ENCODE measurements at regions not wholly inside any gene's neighbourhood (a gene's known extent, or its start where the extent isn't known, plus 50 kb on each side); places are given as distances from the start of the nearest gene placed in this dataset.

DNA sequence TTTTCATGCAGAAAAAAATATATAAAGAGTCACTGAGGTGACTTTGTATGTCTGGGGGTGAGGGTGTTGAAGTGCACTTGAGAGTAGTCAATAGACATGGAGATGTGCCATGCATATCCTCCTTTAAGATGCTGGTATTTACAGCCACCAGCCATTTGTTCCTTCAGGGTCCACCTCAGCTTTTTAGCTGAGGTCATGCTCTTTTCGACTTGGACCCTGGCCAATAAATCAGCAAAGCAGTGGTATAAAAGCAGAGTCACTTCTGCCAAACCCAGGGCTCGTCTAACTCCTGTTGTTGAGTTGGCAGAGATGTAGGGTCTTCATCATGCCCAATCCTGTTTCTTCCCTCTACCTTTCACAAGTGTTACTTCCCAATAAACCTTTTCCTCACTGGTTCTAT, 75.1 kb upstream of the OSTN start:
- H3K36me3 ChIP-seq (ENCODE audit: control insufficient read depth, insufficient read depth, low read length): no peaks in the 10 kb centered on the region
- H3K27me3 ChIP-seq (ENCODE audit: control insufficient read depth, insufficient read depth, low read length): no peaks in the 10 kb centered on the region
- no peaks in the 10 kb centered on the region for H3K4me1 ChIP-seq (ENCODE audit: control insufficient read depth, insufficient read depth, low read length)
- no peak overlapping the region for H3K27ac ChIP-seq (ENCODE audit: low read length)
- H3K4me3 ChIP-seq (ENCODE audit: low read length): no peak overlapping the region
- no peaks in the 10 kb centered on the region for H3K9me3 ChIP-seq (replicated peaks; ENCODE audit: control insufficient read depth, low read depth, low read length)
- no peak for DNase-seq
- WGBS (ENCODE audit: insufficient coverage): no CpG with 5 or more reads among the region's 2 CpGs

DNA sequence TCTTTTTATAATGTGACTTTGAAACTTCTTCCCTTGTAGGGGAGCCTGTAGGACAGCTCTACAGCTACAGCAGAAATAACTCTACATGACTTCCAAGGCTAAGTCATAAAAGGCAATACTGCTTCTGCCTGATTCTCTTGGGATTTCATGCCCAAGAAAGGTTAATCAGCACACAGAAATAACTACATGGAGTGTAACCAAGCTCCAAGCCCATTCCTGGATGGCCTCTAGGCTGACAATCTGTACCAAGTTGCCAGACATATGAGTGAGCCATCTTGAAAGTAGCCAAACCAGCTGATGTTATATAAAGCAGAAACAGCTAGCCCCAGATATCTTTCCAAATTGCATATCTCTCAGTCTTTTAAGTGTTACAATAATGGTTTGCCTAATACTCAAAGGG, 75.8 kb upstream of the OSTN start:
- Histone ChIP-seq H3K36me3 (ENCODE audit: control insufficient read depth, insufficient read depth, low read length) (no peaks in the 10 kb centered on the region), H3K9me3 (replicated peaks; ENCODE audit: control insufficient read depth, low read depth, low read length) (no peaks in the 10 kb centered on the region), H3K27me3 (ENCODE audit: control insufficient read depth, insufficient read depth, low read length) (no peaks in the 10 kb centered on the region), H3K27ac (ENCODE audit: low read length) (no peak overlapping the region), H3K4me3 (ENCODE audit: low read length) (no peak overlapping the region), H3K4me1 (ENCODE audit: control insufficient read depth, insufficient read depth, low read length) (no peaks in the 10 kb centered on the region)
- DNase-seq: no peak

DNA sequence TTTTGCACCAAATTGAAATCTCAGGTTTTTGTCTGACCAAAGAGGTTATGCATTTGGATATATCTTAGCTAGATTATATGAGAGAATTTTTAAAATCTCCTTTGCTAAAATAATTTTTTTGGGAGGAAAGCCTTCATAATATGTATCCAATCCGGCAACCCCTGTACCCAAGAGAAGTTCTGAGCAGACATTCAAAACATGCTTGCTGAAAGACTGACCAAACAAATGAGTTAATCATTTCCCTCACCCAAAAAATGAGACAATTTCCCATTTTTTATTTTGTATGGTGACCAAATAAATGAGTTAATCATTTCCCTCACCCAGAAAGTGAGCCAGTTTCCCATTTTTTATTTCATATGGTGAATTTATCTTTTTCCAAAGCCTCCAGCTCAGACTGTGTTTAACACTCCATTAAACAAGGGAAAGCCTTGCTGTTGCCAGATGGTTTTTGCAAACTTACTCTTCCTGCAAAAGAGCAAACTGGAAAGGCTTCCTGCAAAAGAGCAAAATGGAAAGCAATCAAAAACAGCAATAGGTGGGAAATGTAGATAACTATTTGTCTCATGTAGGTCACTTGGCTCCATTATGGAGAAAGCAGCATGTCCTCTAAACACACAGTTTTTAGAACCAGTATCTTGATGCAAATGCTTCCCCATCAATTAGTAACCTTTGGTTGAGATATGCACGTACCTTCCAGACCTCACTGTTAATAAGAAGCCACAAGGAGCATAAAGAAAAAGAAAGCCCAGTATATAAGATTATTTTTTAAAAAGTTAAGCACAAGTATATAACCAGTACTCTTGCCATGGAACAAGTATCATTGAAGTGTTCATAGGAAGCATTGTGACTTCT, 78.4 kb upstream of the OSTN start:
- H3K27me3 ChIP-seq (ENCODE audit: control insufficient read depth, insufficient read depth, low read length): no peaks in the 10 kb centered on the region
- no CpG with 5 or more reads among the region's 2 CpGs for WGBS (ENCODE audit: insufficient coverage)
- DNase-seq: peak; percentile 74

DNA sequence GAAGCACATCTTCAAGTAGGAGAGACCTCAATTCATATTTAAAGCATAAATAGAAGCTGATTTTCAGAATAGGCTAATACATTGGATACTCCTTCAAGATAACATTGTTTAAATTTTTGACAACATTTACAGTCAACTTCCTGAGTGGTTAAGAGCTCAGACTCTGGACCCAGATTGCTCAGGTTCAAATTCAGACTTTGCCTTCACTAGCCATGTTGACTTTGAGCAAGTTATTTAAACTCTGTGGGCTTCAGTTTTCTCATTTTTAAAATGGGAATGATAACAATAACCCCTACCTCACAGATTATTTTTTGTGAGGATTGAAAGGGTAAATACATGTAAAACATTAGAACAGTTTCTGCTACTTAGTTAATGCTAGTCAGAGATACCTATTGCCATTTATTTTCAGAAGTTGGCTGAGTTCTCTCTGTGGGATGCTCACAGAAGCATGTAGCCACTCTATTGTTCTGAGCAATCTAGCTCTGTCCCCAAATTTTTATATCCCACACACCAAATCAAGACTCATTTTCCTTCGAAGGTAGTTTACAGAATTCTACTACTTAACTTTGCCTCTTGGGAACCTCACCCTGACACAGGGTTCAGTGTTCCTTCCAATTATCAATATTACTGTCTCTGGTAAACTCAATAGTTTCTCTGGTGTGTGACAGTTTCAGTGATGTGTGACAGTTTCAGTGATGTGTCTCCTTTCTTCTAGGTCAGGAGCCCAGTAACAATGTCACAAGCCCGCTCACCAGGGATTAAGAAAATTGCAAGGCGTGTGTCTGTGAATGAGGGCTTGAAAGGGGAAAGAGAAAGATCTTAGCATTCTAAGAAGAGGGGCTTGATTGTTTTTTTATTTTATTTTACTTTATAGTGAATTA, 79.4 kb upstream of the OSTN start:
- WGBS (ENCODE audit: insufficient coverage): no CpG with 5 or more reads among the region's 3 CpGs
- H3K27ac ChIP-seq (ENCODE audit: low read length): no peak overlapping the region

More for the DNA sequence above, 78.4 kb upstream of the OSTN start:
- Histone ChIP-seq H3K4me1 (ENCODE audit: control insufficient read depth, insufficient read depth, low read length) (no peaks in the 10 kb centered on the region), H3K36me3 (ENCODE audit: control insufficient read depth, insufficient read depth, low read length) (no peaks in the 10 kb centered on the region), H3K4me3 (ENCODE audit: low read length) (no peak overlapping the region), H3K27ac (ENCODE audit: low read length) (no peak overlapping the region), H3K9me3 (replicated peaks; ENCODE audit: control insufficient read depth, low read depth, low read length) (no peaks in the 10 kb centered on the region)

DNA sequence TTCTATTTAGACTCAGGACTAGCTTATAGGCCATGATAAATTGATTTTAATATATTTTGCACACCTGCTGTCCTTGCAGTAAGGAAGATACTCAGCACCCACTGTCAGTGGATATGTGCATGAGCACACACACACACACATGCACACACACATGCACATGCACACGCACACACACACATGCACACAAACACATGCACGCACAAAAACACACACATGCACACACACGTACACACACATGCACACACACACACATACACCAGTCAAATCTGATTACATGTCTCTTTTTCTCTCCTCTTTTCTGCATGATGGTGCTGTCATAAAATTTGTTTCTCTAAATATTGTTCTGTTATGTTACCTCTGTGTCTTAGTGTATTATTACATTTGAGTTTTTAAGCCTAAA, 87.3 kb upstream of the OSTN start:
- no peak overlapping the region for H3K27ac ChIP-seq (ENCODE audit: low read length)
- WGBS (ENCODE audit: insufficient coverage): 38% methylated on average over 1 of the region's 3 CpGs

More for the DNA sequence above, 79.4 kb upstream of the OSTN start:
- Histone ChIP-seq H3K9me3 (replicated peaks; ENCODE audit: control insufficient read depth, low read depth, low read length) (no peaks in the 10 kb centered on the region), H3K27me3 (ENCODE audit: control insufficient read depth, insufficient read depth, low read length) (no peaks in the 10 kb centered on the region), H3K4me1 (ENCODE audit: control insufficient read depth, insufficient read depth, low read length) (no peaks in the 10 kb centered on the region), H3K4me3 (ENCODE audit: low read length) (no peak overlapping the region), H3K36me3 (ENCODE audit: control insufficient read depth, insufficient read depth, low read length) (no peaks in the 10 kb centered on the region)
- DNase-seq: no peak

DNA sequence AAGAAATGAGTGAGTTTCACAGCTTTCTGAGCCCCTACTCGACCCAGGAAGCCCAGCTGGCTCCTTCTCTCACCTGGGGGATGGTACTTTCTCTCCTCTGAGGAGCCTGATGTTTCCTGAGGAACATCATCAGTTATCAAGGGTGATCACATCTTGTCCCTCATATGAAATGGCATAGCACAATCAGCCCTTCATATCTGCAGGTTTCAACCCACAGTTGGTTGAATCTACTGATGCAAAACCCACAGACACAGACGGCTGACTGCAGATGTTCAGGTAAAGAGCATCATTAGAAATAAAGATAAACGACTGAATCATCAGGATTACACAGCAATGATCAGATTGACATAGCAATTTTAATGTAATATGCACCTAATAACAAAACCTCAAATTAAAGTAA, 93.6 kb upstream of the OSTN start:
- H3K4me3 ChIP-seq (ENCODE audit: low read length): no peak overlapping the region
- no peak overlapping the region for H3K27ac ChIP-seq (ENCODE audit: low read length)
- H3K9me3 ChIP-seq (replicated peaks; ENCODE audit: control insufficient read depth, low read depth, low read length): no peaks in the 10 kb centered on the region
- H3K27me3 ChIP-seq (ENCODE audit: control insufficient read depth, insufficient read depth, low read length): no peaks in the 10 kb centered on the region
- H3K4me1 ChIP-seq (ENCODE audit: control insufficient read depth, insufficient read depth, low read length): no peaks in the 10 kb centered on the region
- no CpG with 5 or more reads among the region's 3 CpGs for WGBS (ENCODE audit: insufficient coverage)
- DNase-seq: no peak
- H3K36me3 ChIP-seq (ENCODE audit: control insufficient read depth, insufficient read depth, low read length): no peaks in the 10 kb centered on the region

More for the DNA sequence above, 87.3 kb upstream of the OSTN start:
- no peaks in the 10 kb centered on the region for H3K36me3 ChIP-seq (ENCODE audit: control insufficient read depth, insufficient read depth, low read length)
- no peak for DNase-seq
- H3K27me3 ChIP-seq (ENCODE audit: control insufficient read depth, insufficient read depth, low read length): no peaks in the 10 kb centered on the region
- H3K4me3 ChIP-seq (ENCODE audit: low read length): no peak overlapping the region
- H3K4me1 ChIP-seq (ENCODE audit: control insufficient read depth, insufficient read depth, low read length): no peaks in the 10 kb centered on the region
- H3K9me3 ChIP-seq (replicated peaks; ENCODE audit: control insufficient read depth, low read depth, low read length): no peaks in the 10 kb centered on the region

DNA sequence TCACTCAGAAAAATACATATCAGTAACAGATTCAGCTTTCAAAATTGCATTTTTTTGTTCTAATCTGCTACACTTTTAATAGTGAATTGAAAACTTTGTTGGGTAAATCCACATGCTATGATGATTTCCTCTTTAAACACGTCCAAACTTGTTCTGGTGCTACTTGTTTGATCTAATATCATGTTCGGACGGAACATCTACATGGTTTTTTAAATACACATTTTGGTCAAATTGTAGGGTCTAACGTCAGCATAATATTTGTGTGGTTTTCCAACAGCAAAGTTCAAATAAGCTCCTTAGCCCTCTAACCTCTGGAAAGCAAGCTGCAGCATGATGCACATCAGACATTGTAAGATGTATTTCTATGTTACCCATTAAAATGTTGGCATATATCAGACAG, 98.5 kb upstream of the OSTN start:
- WGBS (ENCODE audit: insufficient coverage): 72% methylated on average over 3 of the region's 4 CpGs
- no peak for DNase-seq
- no peaks in the 10 kb centered on the region for H3K27me3 ChIP-seq (ENCODE audit: control insufficient read depth, insufficient read depth, low read length)
- H3K9me3 ChIP-seq (replicated peaks; ENCODE audit: control insufficient read depth, low read depth, low read length): no peaks in the 10 kb centered on the region
- no peaks in the 10 kb centered on the region for H3K36me3 ChIP-seq (ENCODE audit: control insufficient read depth, insufficient read depth, low read length)
- H3K27ac ChIP-seq (ENCODE audit: low read length): no peak overlapping the region
- no peaks in the 10 kb centered on the region for H3K4me1 ChIP-seq (ENCODE audit: control insufficient read depth, insufficient read depth, low read length)
- no peak overlapping the region for H3K4me3 ChIP-seq (ENCODE audit: low read length)

DNA sequence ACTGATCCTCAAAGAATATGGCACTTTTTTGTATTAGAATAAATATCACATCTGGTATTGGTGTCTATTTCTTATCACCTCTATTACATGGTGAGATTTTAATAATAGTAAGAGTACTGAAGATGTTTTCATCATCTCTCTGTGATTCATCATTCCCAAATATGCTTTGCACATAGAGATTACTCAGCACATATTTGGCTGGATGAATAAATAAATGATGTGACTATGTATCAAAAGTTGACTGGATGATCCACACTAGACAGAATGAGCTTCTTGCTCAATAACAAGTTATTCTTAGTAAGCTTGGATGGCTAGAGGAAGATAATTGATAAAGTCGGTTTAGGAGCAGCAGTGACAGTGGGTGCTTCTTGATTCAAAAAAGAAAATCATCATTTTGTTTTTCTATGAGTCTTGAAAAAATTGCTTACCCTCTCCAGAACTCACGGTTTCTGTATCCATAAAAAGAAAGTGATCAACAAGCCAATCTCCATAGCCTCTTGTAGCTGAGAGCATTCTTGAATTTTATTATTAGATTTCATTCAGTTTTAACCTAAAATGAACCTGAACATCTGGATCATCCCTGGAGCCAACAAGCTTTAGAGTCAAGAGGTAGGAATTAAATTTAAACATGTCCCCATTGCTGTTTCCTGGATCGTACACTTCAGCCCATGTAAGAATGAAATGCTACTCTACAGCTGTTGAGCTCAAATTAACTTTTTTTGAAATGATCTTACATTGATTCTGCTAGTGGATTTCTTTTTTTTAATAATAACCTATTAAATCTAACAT, 104.8 kb upstream of the OSTN start:
- peak overlapping the region; percentile 49 for H3K27ac ChIP-seq (ENCODE audit: low read length)
- H3K27me3 ChIP-seq (ENCODE audit: control insufficient read depth, insufficient read depth, low read length): no peaks in the 10 kb centered on the region
- WGBS (ENCODE audit: insufficient coverage): no CpG with 5 or more reads among the region's 3 CpGs
- H3K36me3 ChIP-seq (ENCODE audit: control insufficient read depth, insufficient read depth, low read length): no peaks in the 10 kb centered on the region
- DNase-seq: peak; percentile 93
- H3K4me1 ChIP-seq (ENCODE audit: control insufficient read depth, insufficient read depth, low read length): no peaks in the 10 kb centered on the region
- H3K4me3 ChIP-seq (ENCODE audit: low read length): no peak overlapping the region
- no peaks in the 10 kb centered on the region for H3K9me3 ChIP-seq (replicated peaks; ENCODE audit: control insufficient read depth, low read depth, low read length)

DNA sequence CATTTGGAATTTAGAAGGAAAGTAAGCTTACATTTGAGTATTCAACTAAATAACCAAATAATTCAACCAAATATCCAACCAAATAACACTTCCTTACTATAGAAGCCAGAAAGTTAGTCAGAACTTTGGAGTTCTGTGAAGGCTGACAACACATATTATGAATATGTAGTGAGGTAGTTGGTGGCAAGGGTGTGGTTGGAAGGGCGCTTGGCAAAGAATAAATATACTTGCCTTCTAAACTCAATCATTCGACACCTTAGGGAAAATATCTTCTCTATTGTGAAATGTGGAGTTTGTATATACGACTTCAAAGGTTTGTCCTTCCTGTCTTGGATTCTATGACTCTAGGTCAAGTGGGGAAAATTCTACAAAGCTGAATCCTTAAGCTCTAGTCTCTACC, 111.7 kb upstream of the OSTN start:
- no peaks in the 10 kb centered on the region for H3K27me3 ChIP-seq (ENCODE audit: control insufficient read depth, insufficient read depth, low read length)
- no peaks in the 10 kb centered on the region for H3K36me3 ChIP-seq (ENCODE audit: control insufficient read depth, insufficient read depth, low read length)
- no peaks in the 10 kb centered on the region for H3K4me1 ChIP-seq (ENCODE audit: control insufficient read depth, insufficient read depth, low read length)
- WGBS (ENCODE audit: insufficient coverage): no CpG with 5 or more reads among the region's 3 CpGs
- no peaks in the 10 kb centered on the region for H3K9me3 ChIP-seq (replicated peaks; ENCODE audit: control insufficient read depth, low read depth, low read length)
- H3K4me3 ChIP-seq (ENCODE audit: low read length): no peak overlapping the region
- DNase-seq: no peak
- H3K27ac ChIP-seq (ENCODE audit: low read length): no peak overlapping the region

DNA sequence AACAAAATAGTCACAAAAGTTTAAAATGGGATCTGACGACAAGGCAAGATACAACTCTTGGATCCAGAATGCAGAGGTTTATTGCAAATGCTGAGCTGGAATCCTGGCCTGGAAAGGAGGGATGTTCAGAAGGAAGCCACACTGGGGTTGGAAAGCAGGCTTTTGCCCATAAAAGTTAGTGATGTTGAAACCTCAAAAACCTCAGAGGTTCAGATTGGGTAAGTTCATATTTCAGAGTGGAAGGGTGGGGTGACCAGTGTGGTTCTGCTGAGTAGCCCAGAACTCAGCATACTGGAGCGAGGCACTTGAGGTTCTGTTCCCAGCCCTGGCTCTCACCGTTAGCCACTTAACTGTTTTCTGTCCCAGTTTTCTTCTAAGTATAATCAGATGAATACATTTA, 114.0 kb upstream of the OSTN start:
- Histone ChIP-seq H3K27ac (ENCODE audit: low read length) (no peak overlapping the region), H3K4me1 (ENCODE audit: control insufficient read depth, insufficient read depth, low read length) (no peaks in the 10 kb centered on the region), H3K36me3 (ENCODE audit: control insufficient read depth, insufficient read depth, low read length) (no peaks in the 10 kb centered on the region), H3K27me3 (ENCODE audit: control insufficient read depth, insufficient read depth, low read length) (no peaks in the 10 kb centered on the region), H3K4me3 (ENCODE audit: low read length) (no peak overlapping the region), H3K9me3 (replicated peaks; ENCODE audit: control insufficient read depth, low read depth, low read length) (no peaks in the 10 kb centered on the region)
- peak; percentile 15 for DNase-seq
- 43% methylated on average over 1 of the region's 3 CpGs for WGBS (ENCODE audit: insufficient coverage)
